Epithelial cell of proximal tubule (primary cell): ENCODE measurements at regions not wholly inside any gene's neighbourhood (a gene's known extent, or its start where the extent isn't known, plus 50 kb on each side); places are given as distances from the start of the nearest gene placed in this dataset.

ENCODE experiments used
- DNase-seq: peaks from one replicate; pipeline ENCODE4 v3.0.0-alpha.2; 2011; ENCODE audit warnings: low read depth
- H3K4me3 ChIP-seq: 2 replicates; pipeline ENCODE4 v1.5.1; 2011; ENCODE audit warnings: low read depth, mild to moderate bottlenecking, low read length
- TF ChIP-seq, protein P1 (sequence below): conservative IDR thresholded peaks from 2 replicates; pipeline ENCODE4 v1.5.1; 2012; ENCODE audit warnings: low read depth, mild to moderate bottlenecking, low read length

- no peak overlapping the region for H3K4me3 ChIP-seq
- no peak for DNase-seq
- TF ChIP-seq, protein P1, sequence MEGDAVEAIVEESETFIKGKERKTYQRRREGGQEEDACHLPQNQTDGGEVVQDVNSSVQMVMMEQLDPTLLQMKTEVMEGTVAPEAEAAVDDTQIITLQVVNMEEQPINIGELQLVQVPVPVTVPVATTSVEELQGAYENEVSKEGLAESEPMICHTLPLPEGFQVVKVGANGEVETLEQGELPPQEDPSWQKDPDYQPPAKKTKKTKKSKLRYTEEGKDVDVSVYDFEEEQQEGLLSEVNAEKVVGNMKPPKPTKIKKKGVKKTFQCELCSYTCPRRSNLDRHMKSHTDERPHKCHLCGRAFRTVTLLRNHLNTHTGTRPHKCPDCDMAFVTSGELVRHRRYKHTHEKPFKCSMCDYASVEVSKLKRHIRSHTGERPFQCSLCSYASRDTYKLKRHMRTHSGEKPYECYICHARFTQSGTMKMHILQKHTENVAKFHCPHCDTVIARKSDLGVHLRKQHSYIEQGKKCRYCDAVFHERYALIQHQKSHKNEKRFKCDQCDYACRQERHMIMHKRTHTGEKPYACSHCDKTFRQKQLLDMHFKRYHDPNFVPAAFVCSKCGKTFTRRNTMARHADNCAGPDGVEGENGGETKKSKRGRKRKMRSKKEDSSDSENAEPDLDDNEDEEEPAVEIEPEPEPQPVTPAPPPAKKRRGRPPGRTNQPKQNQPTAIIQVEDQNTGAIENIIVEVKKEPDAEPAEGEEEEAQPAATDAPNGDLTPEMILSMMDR = no peak
Observed at GRCh38 chr17:70865993-70866804, 696.9 kb downstream of the KCNJ2 start.

DNA sequence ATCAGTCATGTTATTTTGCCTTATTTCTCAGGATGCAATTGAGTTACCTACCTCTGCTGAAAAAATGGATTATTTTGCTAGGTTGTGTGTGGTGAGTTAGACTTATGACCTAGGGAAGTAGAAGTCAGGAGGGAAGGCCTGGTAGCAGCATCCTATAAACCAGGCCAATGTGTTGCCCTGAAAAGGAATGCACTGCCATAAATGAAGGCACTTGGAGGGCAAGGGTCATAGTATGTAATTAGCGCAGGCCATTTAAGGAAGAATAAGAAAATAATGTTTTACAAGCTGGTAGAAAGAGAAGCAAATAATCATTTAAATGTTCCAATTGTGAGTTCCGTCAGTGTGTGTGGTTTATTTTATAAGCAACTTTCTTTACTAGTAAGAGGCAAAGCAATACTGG is 698.8 kb downstream of the KCNJ2 start:
- no peak overlapping the region for H3K4me3 ChIP-seq
- TF ChIP-seq, protein P1 = no peak
- no peak for DNase-seq

- H3K4me3 ChIP-seq = no peak overlapping the region
- TF ChIP-seq, protein P1 = no peak
- no peak for DNase-seq
Observed at GRCh38 chr17:70869402-70870085, 700.2 kb downstream of the KCNJ2 start.

GRCh38 chr17:70871180-70871818 is 702.0 kb downstream of the KCNJ2 start:
- H3K4me3 ChIP-seq = no peak overlapping the region
- DNase-seq = no peak
- TF ChIP-seq, protein P1 = no peak

GRCh38 chr17:70872103-70872502 is 702.8 kb downstream of the KCNJ2 start:
- H3K4me3 ChIP-seq = no peak overlapping the region
- DNase-seq = no peak
- TF ChIP-seq, protein P1 = no peak

DNA sequence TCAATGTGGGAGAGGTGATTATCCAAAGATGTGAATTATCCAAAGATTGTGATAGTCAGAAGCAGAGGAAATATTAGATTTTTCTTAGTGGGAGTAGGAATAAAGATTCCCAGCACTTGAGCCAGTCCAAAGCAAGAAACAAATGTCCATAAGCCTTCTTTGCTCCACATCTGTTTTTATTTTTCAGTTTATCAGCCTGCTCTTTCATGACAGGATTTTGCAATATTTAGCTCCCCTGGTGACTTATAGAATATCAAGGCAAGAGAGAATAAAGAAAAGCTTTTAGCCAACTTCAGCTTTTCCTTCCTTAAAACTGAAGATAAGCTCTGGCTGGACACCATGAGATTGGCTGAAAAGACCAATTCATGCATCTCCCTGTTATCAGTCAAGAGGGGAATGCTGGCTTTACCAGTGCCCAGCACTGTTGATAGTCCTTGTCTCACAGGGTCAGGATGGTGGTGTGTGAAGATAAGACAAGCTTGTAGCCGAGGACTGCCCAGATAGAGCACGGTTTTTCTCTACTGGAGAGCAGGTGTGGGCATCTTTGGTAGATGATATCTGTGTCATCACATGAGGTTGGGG is 706.5 kb downstream of the KCNJ2 start:
- TF ChIP-seq, protein P1 = no peak
- no peak overlapping the region for H3K4me3 ChIP-seq
- DNase-seq = no peak
